Caco-2 (cell line): ENCODE measurements at regions not wholly inside any gene's neighbourhood (a gene's known extent, or its start where the extent isn't known, plus 50 kb on each side); places are given as distances from the start of the nearest gene placed in this dataset.

Experiments used
- BruUV-seq: library from RNA; stranded (reverse); fragments of 400-500 nt; replicated peaks from 2 replicates; lab custom pipeline; 2021; lab: Mats Ljungman, UMichigan
- CTCF ChIA-PET: fragments of 300-600 bp; sonication (Branson Sonifier 250); formaldehyde crosslinking; loops from one replicate; lab custom pipeline; 2022; ENCODE audit warnings: antibody characterized with exemption; lab: Charles Lee
- POLR2A ChIA-PET: fragments of 300-600 bp; sonication (Branson Sonifier 250); formaldehyde crosslinking; loops from one replicate; lab custom pipeline; 2022; ENCODE audit warnings: antibody characterized with exemption; lab: Charles Lee
- DNase-seq, 2 experiments: peaks; one replicate each; pipeline versions ENCODE4 v3.0.0 to v3.0.0-alpha.2; 2020 to 2022
- H3K27me3 ChIP-seq: replicated peaks from 2 replicates; pipeline ENCODE4 v1.6.0; 2011; ENCODE audit warnings: low read length; ENCODE audit not compliant: control insufficient read depth, insufficient read depth
- H3K36me3 ChIP-seq: 2 replicates; pipeline ENCODE4 v1.5.1; 2011; ENCODE audit warnings: low read length; ENCODE audit not compliant: control insufficient read depth, insufficient read depth
- H3K4me1 ChIP-seq: fragments of 250-450 bp; sonication (Bioruptor Pico); 2 replicates; pipeline ENCODE4 v1.5.1; 2020; ENCODE audit warnings: mild to moderate bottlenecking
- H3K4me3 ChIP-seq: 2 replicates; pipeline ENCODE4 v1.5.1; 2011; ENCODE audit warnings: low read depth, mild to moderate bottlenecking, control low read depth, low read length
- H3K9me3 ChIP-seq: fragments of 250-450 bp; sonication (Bioruptor Pico); 2 replicates; pipeline ENCODE4 v1.5.1; 2020; ENCODE audit warnings: mild to moderate bottlenecking, moderate library complexity
- H3K27ac Mint-ChIP-seq: one replicate; pipeline ENCODE4 v1.8.0; 2022; ENCODE audit warnings: mixed read lengths; ENCODE audit not compliant: unreplicated experiment
- H3K27me3 Mint-ChIP-seq: one replicate; pipeline ENCODE4 v1.8.0; 2022; ENCODE audit warnings: mixed read lengths; ENCODE audit not compliant: insufficient read depth, unreplicated experiment
- H3K36me3 Mint-ChIP-seq: one replicate; pipeline ENCODE4 v1.8.0; 2022; ENCODE audit warnings: mild to moderate bottlenecking, mixed read lengths; ENCODE audit not compliant: insufficient read depth, unreplicated experiment
- H3K4me1 Mint-ChIP-seq: one replicate; pipeline ENCODE4 v1.8.0; 2022; ENCODE audit warnings: low read depth, mixed read lengths; ENCODE audit not compliant: unreplicated experiment
- H3K4me3 Mint-ChIP-seq: one replicate; pipeline ENCODE4 v1.8.0; 2022; ENCODE audit warnings: mild to moderate bottlenecking, moderate library complexity, mixed read lengths; ENCODE audit not compliant: unreplicated experiment
- H3K9me3 Mint-ChIP-seq: one replicate; pipeline ENCODE4 v1.8.0; 2022; ENCODE audit warnings: mixed read lengths; ENCODE audit not compliant: unreplicated experiment
- CTCF ChIP-seq, 2 experiments: fragments of 200-600 bp in 1 of 2; IDR thresholded peaks; 1 replicate in 1 of 2; 2 replicates in 1 of 2; pipeline versions ENCODE4 v1.5.1 to v1.8.0; 2011 to 2022; ENCODE audit warnings: antibody characterized with exemption in 1 of 2, control low read depth in 1 of 2, inconsistent platforms in 1 of 2, low read depth in 1 of 2, low read length in 1 of 2, mild to moderate bottlenecking in 1 of 2, moderate library complexity in 1 of 2; ENCODE audit not compliant: insufficient read depth in 1 of 2, severe bottlenecking in 1 of 2, unreplicated experiment in 1 of 2
- intact Hi-C: fragments of 100-400 bp; cut with micrococcal nuclease; formaldehyde crosslinking; loops from one replicate; pipeline ENCODE4 v1.10.0; 2022; ENCODE audit not compliant: unreplicated experiment

GRCh38 chr15:93332168-93332553 lies 243.2 kb upstream of the RGMA start:
- H3K27ac Mint-ChIP-seq: no peak overlapping the region
- peaks cover 12% of the 10 kb centered on the region for H3K4me1 ChIP-seq
- no peak overlapping the region for H3K4me3 Mint-ChIP-seq
- no peaks in the 10 kb centered on the region for H3K27me3 ChIP-seq
- POLR2A ChIA-PET: interaction anchor here (0.7 kb wide), 1 partner anchor 9 kb away, joined by 3 read pairs; no protein-coding TSS in a partner anchor
- no peak for DNase-seq
- no TSS peak for BruUV-seq
- no peaks in the 10 kb centered on the region for H3K36me3 Mint-ChIP-seq
- H3K4me3 ChIP-seq: no peak overlapping the region
- H3K36me3 ChIP-seq: no peaks in the 10 kb centered on the region
- intact Hi-C loops: no loop called here
- no peaks in the 10 kb centered on the region for H3K4me1 Mint-ChIP-seq
- no peak for TF ChIP-seq CTCF (IDR thresholded peaks at IDR 0.05; ENCODE audit: insufficient read depth in 1 of 2, low read depth in 1 of 2, low read length in 1 of 2, severe bottlenecking in 1 of 2, unreplicated experiment in 1 of 2)
- CTCF ChIA-PET: no interaction called here
- H3K9me3 Mint-ChIP-seq: no peaks in the 10 kb centered on the region
- no peaks in the 10 kb centered on the region for H3K9me3 ChIP-seq
- H3K27me3 Mint-ChIP-seq: no peaks in the 10 kb centered on the region

- Mint-ChIP-seq H3K4me3 (no peak overlapping the region), H3K4me1 (no peaks in the 10 kb centered on the region), H3K27me3 (no peaks in the 10 kb centered on the region), H3K27ac (no peak overlapping the region), H3K9me3 (no peaks in the 10 kb centered on the region), H3K36me3 (no peaks in the 10 kb centered on the region)
- ChIA-PET POLR2A (interaction anchor here (0.7 to 0.9 kb wide), 2 partner anchors 10 to 291 kb away, joined by 4 to 7 read pairs; no protein-coding TSS in a partner anchor), CTCF (interaction anchor here (1.4 kb wide), 1 partner anchor 244 kb away, joined by 9 read pairs; no protein-coding TSS in a partner anchor)
- TF ChIP-seq CTCF (IDR thresholded peaks at IDR 0.05; ENCODE audit: insufficient read depth in 1 of 2, low read depth in 1 of 2, low read length in 1 of 2, severe bottlenecking in 1 of 2, unreplicated experiment in 1 of 2): no peak
- DNase-seq: peak in 1 of 2 experiments; percentile 22
- Histone ChIP-seq H3K27me3 (no peaks in the 10 kb centered on the region), H3K4me1 (peaks cover 12% of the 10 kb centered on the region), H3K9me3 (no peaks in the 10 kb centered on the region), H3K4me3 (no peak overlapping the region), H3K36me3 (no peaks in the 10 kb centered on the region)
- BruUV-seq: no TSS peak
- intact Hi-C loops: no loop called here
Measured at GRCh38 chr15:93331545-93332167, 242.6 kb upstream of the RGMA start.

GRCh38 chr15:93330912-93331544 lies 242.0 kb upstream of the RGMA start:
- intact Hi-C loops: no loop called here
- TF ChIP-seq CTCF (IDR thresholded peaks at IDR 0.05; ENCODE audit: insufficient read depth in 1 of 2, low read depth in 1 of 2, low read length in 1 of 2, severe bottlenecking in 1 of 2, unreplicated experiment in 1 of 2): no peak
- no TSS peak for BruUV-seq
- H3K4me3 Mint-ChIP-seq: no peak overlapping the region
- CTCF ChIA-PET: interaction anchor here (1.4 kb wide), 1 partner anchor 243 kb away, joined by 9 read pairs; no protein-coding TSS in a partner anchor
- Histone ChIP-seq H3K9me3 (no peaks in the 10 kb centered on the region), H3K4me1 (peaks cover 12% of the 10 kb centered on the region), H3K27me3 (no peaks in the 10 kb centered on the region), H3K4me3 (no peak overlapping the region), H3K36me3 (no peaks in the 10 kb centered on the region)
- no peaks in the 10 kb centered on the region for H3K27me3 Mint-ChIP-seq
- POLR2A ChIA-PET: interaction anchor here (0.6 to 0.9 kb wide), 3 partner anchors 11 to 290 kb away, joined by 3 to 7 read pairs (median 4); no protein-coding TSS in a partner anchor
- no peaks in the 10 kb centered on the region for H3K36me3 Mint-ChIP-seq
- H3K9me3 Mint-ChIP-seq: no peaks in the 10 kb centered on the region
- no peak overlapping the region for H3K27ac Mint-ChIP-seq
- no peak for DNase-seq
- no peaks in the 10 kb centered on the region for H3K4me1 Mint-ChIP-seq
